HG03097 (cell line): ENCODE measurements at regions not wholly inside any gene's neighbourhood (a gene's known extent, or its start where the extent isn't known, plus 50 kb on each side); places are given as distances from the start of the nearest gene placed in this dataset.

Experiments
- ATAC-seq: cut with Tn5 transposase; IDR thresholded peaks from one replicate; pipeline ENCODE4 v1.9.1; 2021; ENCODE audit not compliant: unreplicated experiment, low FRiP score

GRCh38 chr10:52440612-52441285 lies 126.7 kb downstream of the DKK1 start:
- ATAC-seq: no peak

- ATAC-seq: no peak
Observed at GRCh38 chr10:52442576-52442975, 128.5 kb downstream of the DKK1 start.

- no peak for ATAC-seq
Observed at GRCh38 chr10:52443419-52444388, 129.6 kb downstream of the DKK1 start.

- ATAC-seq: no peak
Observed at GRCh38 chr10:52446391-52446790, 132.3 kb downstream of the DKK1 start.

- no peak for ATAC-seq
Observed at GRCh38 chr10:52447931-52448353, 133.9 kb downstream of the DKK1 start.

- no peak for ATAC-seq
Observed at GRCh38 chr10:52450762-52451291, 136.7 kb downstream of the DKK1 start.

GRCh38 chr10:52451817-52452216 lies 137.7 kb downstream of the DKK1 start:
- no peak for ATAC-seq

GRCh38 chr10:52452600-52453493 lies 138.8 kb downstream of the DKK1 start:
- no peak for ATAC-seq

- ATAC-seq: no peak
Observed at GRCh38 chr10:52453501-52453900, 139.4 kb downstream of the DKK1 start.

GRCh38 chr10:52454491-52454890 lies 140.4 kb downstream of the DKK1 start:
- ATAC-seq: no peak

- no peak for ATAC-seq
Observed at GRCh38 chr10:52455098-52455497, 141.0 kb downstream of the DKK1 start.

GRCh38 chr10:52459097-52459496 lies 145.0 kb downstream of the DKK1 start:
- no peak for ATAC-seq

- ATAC-seq: no peak
Observed at GRCh38 chr10:52463826-52464225, 149.7 kb downstream of the DKK1 start.

GRCh38 chr10:52464368-52465124 lies 150.5 kb downstream of the DKK1 start:
- ATAC-seq: no peak

- ATAC-seq: no peak
Observed at GRCh38 chr10:52465202-52465601, 151.1 kb downstream of the DKK1 start.

- ATAC-seq: peak; percentile 84
Observed at GRCh38 chr10:52466464-52466863, 152.4 kb downstream of the DKK1 start.

GRCh38 chr10:52469970-52470705 lies 156.1 kb downstream of the DKK1 start:
- ATAC-seq: no peak

- ATAC-seq: no peak
Observed at GRCh38 chr10:52472406-52473146, 158.5 kb downstream of the DKK1 start.
